ENCODE measurements at regions not wholly inside any gene's neighbourhood (a gene's known extent, or its start where the extent isn't known, plus 50 kb on each side); places are given as distances from the start of the nearest gene placed in this dataset.

DNA sequence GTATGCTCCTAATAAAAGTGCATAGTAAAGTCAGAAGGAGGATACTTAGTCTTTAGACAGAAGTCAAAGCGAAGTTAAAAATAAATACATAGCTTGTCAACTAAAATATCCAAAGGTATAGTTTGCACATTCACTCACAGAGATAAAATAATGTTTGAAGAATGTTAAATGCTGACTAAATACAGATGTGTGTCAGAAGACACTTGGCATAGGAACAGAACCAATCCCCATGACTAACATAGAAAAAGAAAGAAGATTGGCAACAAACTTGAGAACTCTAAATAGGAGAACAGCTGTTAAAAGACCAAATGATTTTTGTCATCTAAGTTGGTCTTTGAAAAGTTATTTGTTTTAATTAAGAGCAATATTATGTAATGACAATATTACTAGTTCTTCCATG is 1172.1 kb upstream of the RAG2 start:
- no peak for DNase-seq (ENCODE audit: low read depth in 2 of 2)

DNA sequence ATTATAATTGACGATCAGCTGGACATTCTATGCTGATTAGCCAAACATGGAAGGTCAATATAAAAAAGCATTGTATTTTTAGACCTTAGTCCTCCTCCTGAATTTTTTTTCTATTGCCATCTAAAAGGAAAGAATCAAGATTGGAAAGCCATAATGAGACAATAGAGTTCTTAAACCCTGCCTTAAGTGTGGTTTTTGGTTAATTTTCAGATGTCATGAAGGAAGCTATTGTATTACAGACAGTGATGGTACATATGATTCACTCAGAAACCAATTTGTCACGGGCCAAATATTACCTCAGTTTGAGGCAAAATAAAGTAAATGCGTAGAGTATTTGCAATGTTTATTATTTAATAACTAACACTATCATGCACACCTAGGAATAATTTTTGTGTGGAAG is 1164.0 kb upstream of the RAG2 start:
- DNase-seq (ENCODE audit: low read depth in 2 of 2), result no peak

DNA sequence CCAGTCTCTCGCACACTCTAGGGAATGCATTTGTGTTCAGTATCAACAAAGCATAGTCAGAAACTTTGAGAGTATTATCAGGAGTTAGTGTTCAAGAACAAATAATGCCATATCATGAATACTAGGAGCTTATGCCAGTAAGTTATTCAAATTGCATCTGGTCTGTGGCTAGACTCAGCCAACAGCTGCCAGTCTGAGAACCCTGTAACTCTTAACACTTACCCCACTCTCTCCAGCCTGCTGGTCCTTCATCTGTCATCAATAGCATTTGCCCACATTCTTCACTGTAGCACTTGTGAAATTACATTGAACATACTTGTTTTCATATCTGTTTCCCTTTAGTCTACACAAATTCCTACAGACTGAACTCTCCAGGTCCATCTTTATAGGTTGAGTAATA is 1157.5 kb upstream of the RAG2 start:
- no peak for DNase-seq (ENCODE audit: low read depth in 2 of 2)

DNA sequence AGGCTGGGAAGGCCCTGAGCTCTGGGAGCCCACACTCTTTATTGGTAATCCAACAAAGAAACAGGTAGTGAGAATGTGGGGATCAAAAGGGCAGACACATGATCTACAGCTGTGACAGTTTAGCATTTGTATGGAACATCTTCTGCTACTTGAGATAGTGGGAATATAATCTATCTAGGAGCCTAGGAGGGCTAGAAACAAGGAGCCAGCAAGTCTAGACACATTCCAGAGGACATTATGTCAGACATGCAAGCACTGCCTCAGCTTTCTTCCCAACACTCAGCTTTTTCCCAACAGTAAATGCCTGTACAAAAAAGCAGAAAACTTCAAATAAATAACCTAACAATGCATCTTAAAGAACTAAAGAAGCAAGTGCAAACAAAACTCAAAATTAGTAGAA is 1150.6 kb upstream of the RAG2 start:
- no peak for DNase-seq (ENCODE audit: low read depth in 2 of 2)

- DNase-seq (ENCODE audit: low read depth in 2 of 2), result no peak
Observed at GRCh38 chr11:37747121-37747520, 1149.1 kb upstream of the RAG2 start.

GRCh38 chr11:37727371-37727770 is 1129.3 kb upstream of the RAG2 start:
- no peak for DNase-seq (ENCODE audit: low read depth in 2 of 2)

DNA sequence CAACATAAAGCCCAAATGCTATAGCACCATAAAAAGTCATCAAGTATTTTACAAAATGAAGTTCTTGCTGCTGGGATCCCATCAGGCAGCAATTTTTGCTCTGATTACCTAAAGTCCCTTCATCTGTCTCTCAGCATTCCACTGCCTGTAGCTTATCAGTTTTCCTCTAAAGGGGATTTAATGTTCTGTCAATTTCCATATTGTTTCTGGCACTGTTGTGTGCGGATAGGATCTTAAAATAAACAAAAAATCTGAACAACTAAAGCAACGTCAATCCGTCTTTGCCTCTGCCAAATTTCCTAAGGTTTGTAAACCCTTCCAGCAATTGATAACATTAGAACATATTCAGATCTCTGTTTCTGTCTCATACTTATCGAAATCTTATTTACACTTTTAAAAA is 1126.3 kb upstream of the RAG2 start:
- DNase-seq (ENCODE audit: low read depth in 2 of 2), result no peak

GRCh38 chr11:37721485-37721884 is 1123.4 kb upstream of the RAG2 start:
- no peak for DNase-seq (ENCODE audit: low read depth in 2 of 2)

GRCh38 chr11:37718431-37718999 is 1120.5 kb upstream of the RAG2 start:
- no peak for DNase-seq (ENCODE audit: low read depth in 2 of 2)

GRCh38 chr11:37712251-37712650 is 1114.2 kb upstream of the RAG2 start:
- DNase-seq (ENCODE audit: low read depth in 2 of 2), result no peak

DNA sequence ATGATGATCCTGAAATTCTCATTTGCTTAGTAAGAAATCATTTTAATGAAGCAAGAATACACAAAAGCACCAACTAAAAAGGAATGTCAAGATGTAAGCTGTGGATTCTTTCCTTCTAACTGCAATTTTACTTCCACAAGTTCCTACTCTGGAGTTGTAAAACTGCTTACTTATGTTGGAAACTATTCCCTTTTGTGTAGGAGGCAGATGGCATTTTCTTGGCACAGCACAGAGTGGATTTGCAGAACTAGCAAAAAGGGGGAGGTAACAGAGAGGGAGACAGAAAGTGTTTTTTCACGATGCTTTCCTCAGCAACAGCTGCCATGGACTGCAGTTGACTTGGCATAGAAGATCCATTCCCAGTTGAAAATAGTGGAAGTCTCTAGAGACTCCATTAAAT is 1112.0 kb upstream of the RAG2 start:
- no peak for DNase-seq (ENCODE audit: low read depth in 2 of 2)

GRCh38 chr11:37704791-37705190 is 1106.8 kb upstream of the RAG2 start:
- no peak for DNase-seq (ENCODE audit: low read depth in 2 of 2)

GRCh38 chr11:37699644-37700043 is 1101.6 kb upstream of the RAG2 start:
- no peak for DNase-seq (ENCODE audit: low read depth in 2 of 2)

GRCh38 chr11:37695283-37695682 is 1097.2 kb upstream of the RAG2 start:
- DNase-seq (ENCODE audit: low read depth in 2 of 2), result no peak

GRCh38 chr11:37689951-37690350 is 1091.9 kb upstream of the RAG2 start:
- no peak for DNase-seq (ENCODE audit: low read depth in 2 of 2)

- no peak for DNase-seq (ENCODE audit: low read depth in 2 of 2)
Observed at GRCh38 chr11:37688456-37688855, 1090.4 kb upstream of the RAG2 start.

- no peak for DNase-seq (ENCODE audit: low read depth in 2 of 2)
Observed at GRCh38 chr11:37687130-37687529, 1089.1 kb upstream of the RAG2 start.

GRCh38 chr11:37671321-37671720 is 1073.3 kb upstream of the RAG2 start:
- no peak for DNase-seq (ENCODE audit: low read depth in 2 of 2)

GRCh38 chr11:37666960-37667359 is 1068.9 kb upstream of the RAG2 start:
- no peak for DNase-seq (ENCODE audit: low read depth in 2 of 2)

DNA sequence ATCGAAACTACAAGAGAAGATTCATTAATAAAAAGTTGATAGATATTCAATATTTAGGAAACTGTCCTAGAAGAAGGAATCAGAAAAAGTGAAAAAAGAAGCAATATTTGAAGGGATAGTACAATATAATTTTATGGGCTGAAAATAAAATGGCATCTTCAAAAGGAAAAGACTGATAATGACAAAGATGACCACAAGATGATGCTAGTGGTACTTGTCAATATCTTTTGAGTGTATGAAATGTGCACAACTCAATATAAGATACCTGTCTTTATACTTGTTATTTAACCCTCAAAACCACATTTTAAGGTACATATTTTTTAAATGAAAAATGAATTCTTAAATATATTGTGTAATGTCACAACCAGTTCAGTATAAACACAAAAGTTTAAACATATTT is 1059.6 kb upstream of the RAG2 start:
- DNase-seq (ENCODE audit: low read depth in 2 of 2), result no peak

GRCh38 chr11:37647767-37648166 is 1049.7 kb upstream of the RAG2 start:
- no peak for DNase-seq (ENCODE audit: low read depth in 2 of 2)

DNA sequence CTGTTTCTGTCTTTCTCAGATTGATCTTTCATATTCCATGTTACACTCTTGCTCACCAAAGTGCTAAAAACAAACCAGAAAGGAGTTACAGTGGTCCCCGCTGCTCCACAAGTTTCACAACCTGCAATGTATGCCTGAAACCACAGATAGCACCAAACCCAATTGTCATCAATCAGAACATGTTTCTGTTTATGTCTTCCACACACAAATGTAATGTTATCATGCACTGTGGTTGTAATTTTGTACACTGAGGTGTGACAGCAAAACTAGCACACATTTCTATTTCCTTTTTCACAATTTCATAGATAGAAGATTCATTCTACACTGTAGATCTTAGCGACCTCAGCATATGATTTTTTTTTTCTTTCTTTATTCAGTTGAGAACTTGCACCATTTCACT is 1045.9 kb upstream of the RAG2 start:
- DNase-seq (ENCODE audit: low read depth in 2 of 2), result no peak

DNA sequence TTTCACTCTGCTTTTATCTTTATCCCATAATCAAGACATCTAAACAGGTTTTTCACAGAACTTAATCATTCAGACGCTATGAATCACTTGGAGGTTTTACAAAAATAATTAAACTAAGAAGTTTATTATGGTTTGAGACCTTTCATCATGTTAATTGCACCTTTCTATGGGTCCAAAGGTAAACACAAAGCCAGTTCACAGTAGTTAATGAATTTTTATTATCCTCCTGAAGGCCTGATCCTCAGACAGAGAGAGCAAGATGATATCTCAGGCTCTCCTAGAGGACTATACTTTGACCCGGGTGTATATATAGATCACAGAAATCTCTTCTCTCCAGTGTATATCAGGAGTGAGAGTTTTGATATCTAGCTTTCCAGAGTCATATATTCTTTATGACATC is 1044.3 kb upstream of the RAG2 start:
- no peak for DNase-seq (ENCODE audit: low read depth in 2 of 2)

DNA sequence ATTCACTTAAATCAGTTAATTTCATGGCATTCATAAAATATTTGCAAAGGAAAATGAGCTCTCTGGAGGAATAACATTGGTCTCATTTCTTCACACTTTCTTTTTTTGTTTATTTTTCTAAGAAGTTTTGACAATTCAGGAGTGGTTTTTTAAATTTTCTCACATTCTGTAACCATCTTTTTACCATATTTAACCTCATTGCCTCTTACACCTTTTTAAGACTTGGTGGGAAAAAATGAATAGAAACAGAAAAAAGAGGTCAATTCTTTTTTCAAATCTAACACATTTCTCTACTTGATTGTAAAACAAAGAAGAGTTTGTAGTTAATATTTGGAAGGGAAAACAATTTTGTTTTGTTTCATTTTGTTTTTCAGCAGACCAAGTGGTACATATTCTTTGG is 1034.7 kb upstream of the RAG2 start:
- no peak for DNase-seq (ENCODE audit: low read depth in 2 of 2)

- DNase-seq (ENCODE audit: low read depth in 2 of 2), result no peak
Observed at GRCh38 chr11:37630866-37631265, 1032.8 kb upstream of the RAG2 start.

Measured in activated CD8-positive, alpha-beta memory T cell treated with anti-CD3 and anti-CD28 coated beads for 4 hours (primary cell).